Erythroblast (primary cell): ENCODE measurements at regions not wholly inside any gene's neighbourhood (a gene's known extent, or its start where the extent isn't known, plus 50 kb on each side); places are given as distances from the start of the nearest gene placed in this dataset.
"Not testable (repeated sequence)": the region's sequence is repeated elsewhere in the genome, so short reads cannot be mapped to it uniquely, and the experiment has no call there.

Experiments
- GATA1 ChIP-seq: IDR thresholded peaks from 2 replicates; pipeline ENCODE4 v1.6.1; 2011; ENCODE audit warnings: low read depth, mild to moderate bottlenecking, control low read depth, low read length, moderate library complexity
- POLR2A ChIP-seq: IDR thresholded peaks from 2 replicates; pipeline ENCODE4 v1.6.1; 2011; ENCODE audit warnings: mild to moderate bottlenecking, low read length

GRCh38 chr15:26056766-26057165 lies 193.6 kb upstream of the ATP10A start:
- TF ChIP-seq POLR2A, GATA1: not testable (repeated sequence)
